ENCODE measurements at regions not wholly inside any gene's neighbourhood (a gene's known extent, or its start where the extent isn't known, plus 50 kb on each side); places are given as distances from the start of the nearest gene placed in this dataset.
"Not testable (repeated sequence)": the region's sequence is repeated elsewhere in the genome, so short reads cannot be mapped to it uniquely, and the experiment has no call there.

DNA sequence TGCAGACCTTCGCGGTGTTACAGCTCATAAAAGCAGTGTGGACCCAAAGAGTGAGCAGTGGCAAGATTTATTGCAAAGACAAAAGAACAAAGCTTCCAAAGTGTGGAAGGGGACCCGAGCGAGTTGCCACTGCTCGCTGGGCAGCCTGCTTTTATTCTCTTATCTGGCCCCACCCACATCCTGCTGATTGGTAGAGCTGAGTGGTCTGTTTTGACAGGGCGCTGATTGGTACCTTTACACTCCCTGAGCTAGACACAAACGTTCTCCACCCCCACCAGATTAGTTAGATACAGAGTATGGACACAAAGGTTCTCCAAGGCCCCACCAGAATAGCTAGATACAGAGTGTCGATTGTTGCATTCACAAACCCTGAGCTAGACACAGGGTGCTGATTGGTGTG, 156.2 kb upstream of the GIMD1 start:
- DNase-seq, result not testable (repeated sequence)

- DNase-seq, result no peak
Observed at GRCh38 chr4:106522839-106523238, 154.3 kb upstream of the GIMD1 start.

GRCh38 chr4:106512706-106513105, 144.1 kb upstream of the GIMD1 start:
- DNase-seq, result no peak

- no peak for DNase-seq
Observed at GRCh38 chr4:106507440-106507839, 138.9 kb upstream of the GIMD1 start.

DNA sequence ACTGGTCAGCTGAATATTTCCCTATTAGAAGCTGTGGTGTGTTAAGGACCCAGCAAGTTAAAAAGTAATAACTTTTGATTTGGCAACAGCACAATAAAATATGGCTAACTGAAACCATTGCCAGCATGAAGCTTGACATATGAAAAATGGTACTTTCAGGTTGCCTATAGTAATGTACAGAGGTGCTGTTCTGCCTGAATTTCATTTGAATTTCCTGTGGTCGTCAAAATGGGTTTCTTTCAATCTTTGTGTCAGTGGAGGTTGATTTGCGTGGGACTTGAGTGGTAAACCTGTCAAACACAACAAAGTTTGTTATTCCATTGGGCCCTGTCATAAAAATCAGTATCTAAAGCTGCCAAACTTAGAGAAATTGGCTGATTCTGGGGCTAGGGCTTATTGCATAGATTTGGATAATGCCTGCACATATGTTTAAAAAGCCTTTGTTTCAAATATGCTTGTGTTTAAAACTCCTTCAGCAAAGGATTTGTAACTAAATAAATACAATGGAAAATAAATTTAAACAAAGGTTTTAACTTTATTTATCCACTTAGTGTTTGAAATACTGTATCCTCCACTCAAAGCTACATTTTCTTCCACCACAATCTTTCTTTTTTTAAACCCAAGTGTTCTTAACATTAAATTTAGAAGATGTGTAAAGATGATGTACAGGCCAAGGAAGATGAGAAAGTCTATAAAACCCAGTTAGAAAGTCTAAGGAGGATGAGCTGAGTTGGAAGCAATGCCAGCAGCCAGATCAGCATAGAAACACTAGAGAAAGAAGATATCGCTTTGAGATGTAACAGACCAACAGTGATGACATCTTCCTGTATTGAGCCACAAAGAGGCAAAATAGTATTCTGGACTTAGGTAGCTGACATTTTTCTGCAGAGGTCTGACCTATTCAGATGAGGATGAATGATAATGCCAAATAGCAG, 134.8 kb upstream of the GIMD1 start:
- DNase-seq, result no peak

GRCh38 chr4:106502106-106502699, 133.6 kb upstream of the GIMD1 start:
- peak; percentile 54 for DNase-seq

- no peak for DNase-seq
Observed at GRCh38 chr4:106497271-106497670, 128.7 kb upstream of the GIMD1 start.

GRCh38 chr4:106496061-106496460, 127.5 kb upstream of the GIMD1 start:
- DNase-seq, result no peak

- no peak for DNase-seq
Observed at GRCh38 chr4:106495476-106495875, 126.9 kb upstream of the GIMD1 start.

GRCh38 chr4:106494066-106494465, 125.5 kb upstream of the GIMD1 start:
- no peak for DNase-seq

GRCh38 chr4:106493086-106493485, 124.5 kb upstream of the GIMD1 start:
- no peak for DNase-seq

- no peak for DNase-seq
Observed at GRCh38 chr4:106486533-106486932, 118.0 kb upstream of the GIMD1 start.

DNA sequence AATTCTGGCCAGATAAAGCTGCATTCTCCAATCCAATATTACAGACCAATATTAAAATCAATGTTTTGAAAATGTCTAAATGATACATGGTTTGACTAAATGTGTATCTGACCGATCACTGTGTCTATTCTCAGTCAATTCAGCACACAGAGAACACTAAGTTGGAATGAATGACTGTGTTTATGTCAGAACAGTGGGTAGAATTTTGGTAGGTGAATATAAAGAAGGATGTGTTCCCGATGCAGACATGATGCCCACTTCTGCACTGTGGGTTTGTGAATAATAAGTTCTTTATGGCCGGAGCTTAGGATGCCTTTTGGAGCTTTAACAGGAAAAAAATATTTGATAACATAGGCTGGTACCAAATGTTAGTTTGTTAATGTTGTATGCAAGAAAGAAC, 113.2 kb upstream of the GIMD1 start:
- DNase-seq, result no peak

- no peak for DNase-seq
Observed at GRCh38 chr4:106478152-106478551, 109.6 kb upstream of the GIMD1 start.

DNA sequence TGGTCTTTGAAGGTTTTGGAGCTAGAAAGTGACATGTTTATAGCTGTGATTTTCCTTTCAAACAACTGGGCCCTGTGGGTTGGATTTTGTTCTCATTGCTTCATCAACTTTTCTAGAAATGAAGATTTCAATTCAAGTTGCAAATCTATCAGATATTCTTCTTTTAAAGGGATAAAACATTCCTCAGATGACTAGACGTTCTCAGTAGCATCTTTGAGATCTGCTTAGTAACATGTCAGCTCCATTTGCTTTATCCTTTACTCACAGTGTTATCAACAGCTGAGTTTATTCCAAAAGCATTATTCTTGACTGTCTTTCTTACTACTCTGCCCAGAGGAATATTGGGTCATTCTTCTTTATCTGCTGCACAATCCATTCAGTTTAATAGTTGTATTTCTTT, 108.2 kb upstream of the GIMD1 start:
- DNase-seq, result no peak

- DNase-seq, result no peak
Observed at GRCh38 chr4:106473515-106473914, 104.9 kb upstream of the GIMD1 start.

DNA sequence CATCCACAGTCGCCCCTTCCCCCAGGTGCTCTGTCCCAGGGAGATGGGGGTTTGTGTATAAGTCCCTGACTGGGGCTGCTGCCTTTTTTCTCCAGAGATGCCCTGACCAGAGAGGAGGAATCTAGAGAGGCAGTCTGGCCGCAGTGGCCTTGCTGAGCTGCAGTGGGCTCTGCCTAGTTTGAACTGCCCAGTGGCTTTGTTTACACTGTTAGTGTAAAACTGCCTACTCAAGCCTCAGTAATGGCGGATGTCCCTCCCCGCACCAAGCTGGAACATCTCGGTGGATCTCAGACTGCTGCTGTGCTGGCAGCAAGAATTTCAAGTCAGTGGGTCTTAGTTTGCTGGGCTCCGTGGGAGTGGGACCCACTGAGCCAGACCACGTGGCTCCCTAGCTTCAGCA, 102.6 kb upstream of the GIMD1 start:
- no peak for DNase-seq

DNA sequence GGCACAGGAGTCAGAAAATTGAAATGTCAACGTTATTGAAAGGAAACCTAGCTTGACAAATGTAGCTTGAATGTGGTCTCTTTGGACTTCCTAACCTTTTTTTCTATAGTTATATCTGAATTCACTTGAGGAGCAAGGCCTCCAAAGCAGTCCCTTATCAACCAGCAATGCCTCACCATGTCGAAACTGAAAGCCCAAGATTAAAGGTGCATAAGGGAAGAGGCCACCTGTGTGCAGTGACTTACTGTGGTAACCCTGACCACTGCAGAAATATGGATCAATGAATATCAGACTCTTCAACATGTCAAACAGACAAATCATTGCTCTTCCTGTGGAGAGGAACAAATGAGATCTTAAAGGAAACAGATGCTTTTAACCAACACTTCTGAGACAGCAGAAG, 95.0 kb upstream of the GIMD1 start:
- no peak for DNase-seq

DNA sequence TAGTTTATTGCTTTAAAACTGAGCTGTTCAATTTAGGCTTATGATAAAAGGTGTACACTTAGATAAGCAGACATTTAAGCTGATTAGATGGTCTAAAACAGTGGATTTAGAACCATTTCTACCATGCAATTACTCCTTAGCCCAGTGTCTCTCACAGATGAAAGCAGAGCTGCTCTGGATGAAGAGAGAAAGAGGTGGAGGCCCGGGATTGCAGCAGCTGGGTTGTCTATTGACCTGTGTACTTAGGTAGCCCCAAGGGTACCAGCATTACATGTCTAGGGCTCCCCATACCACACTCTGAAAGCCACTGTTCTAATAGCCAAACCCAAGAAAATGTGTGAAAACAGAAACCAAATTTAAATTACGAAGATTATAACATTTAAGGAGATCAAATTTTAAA, 86.0 kb upstream of the GIMD1 start:
- DNase-seq, result no peak

DNA sequence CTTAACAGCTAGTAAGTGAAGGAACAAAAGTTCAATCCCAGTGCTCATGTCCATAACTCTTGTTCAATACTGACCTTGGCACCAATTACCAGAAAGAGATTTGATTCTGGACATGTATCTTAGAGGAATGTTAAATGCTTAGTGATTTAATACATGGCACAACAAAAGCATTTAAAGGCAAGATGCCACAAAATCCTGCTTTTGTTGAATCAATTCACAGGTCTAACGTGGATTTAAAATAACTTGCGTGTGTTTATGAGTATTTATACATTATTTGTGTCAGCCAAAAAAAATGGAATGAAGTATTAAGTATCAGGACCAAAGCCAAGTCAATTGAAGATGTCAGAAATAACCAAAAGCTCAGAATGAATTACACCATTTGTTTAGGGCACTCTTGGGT, 85.4 kb upstream of the GIMD1 start:
- no peak for DNase-seq

GRCh38 chr4:106451091-106451490, 82.5 kb upstream of the GIMD1 start:
- DNase-seq, result no peak

DNA sequence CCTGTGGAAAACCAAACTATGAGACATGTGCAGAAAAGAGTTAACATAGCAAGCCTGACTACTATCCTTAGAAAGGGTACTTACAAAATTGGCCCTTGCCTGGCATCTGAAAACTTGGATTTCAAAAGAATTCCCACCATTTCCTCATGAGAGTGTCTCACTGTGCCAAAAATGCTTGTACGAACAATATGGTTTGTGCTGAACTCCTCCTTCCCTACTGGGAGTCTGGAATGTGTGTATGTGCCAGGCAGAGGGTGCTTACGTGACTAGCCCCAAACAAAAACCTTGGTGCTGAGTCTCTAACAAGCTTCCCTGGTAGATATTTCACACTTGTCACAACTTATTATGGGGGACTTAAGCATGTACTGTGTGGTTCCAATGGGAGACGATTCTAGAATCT, 81.7 kb upstream of the GIMD1 start:
- DNase-seq, result no peak

GRCh38 chr4:106444557-106444956, 76.0 kb upstream of the GIMD1 start:
- no peak for DNase-seq

DNA sequence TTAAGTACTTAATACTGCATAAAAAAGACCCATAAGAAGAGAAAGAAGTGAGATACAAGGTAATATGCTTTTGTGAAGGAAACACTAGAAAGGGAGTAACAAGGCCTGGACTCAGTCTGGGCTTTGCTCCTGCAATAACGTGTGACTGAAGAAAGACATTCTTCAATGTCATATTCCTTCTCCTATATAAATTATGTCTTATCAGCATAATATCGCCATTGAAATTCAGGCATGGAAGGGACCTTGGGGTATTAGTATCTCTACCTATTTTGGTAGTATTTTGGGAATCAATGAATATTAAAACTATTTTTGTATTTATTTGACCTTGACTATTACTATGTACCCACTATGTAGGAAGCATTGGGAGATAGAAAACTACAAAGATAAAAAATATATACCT, 62.2 kb upstream of the GIMD1 start:
- DNase-seq, result no peak

All from renal pelvis (tissue), 1 donor.